Astrocyte (in vitro differentiated cells and primary cell): ENCODE measurements at regions not wholly inside any gene's neighbourhood (a gene's known extent, or its start where the extent isn't known, plus 50 kb on each side); places are given as distances from the start of the nearest gene placed in this dataset.
"Not testable (repeated sequence)": the region's sequence is repeated elsewhere in the genome, so short reads cannot be mapped to it uniquely, and the experiment has no call there.

Source experiments
- DNase-seq: peaks from one replicate; pipeline ENCODE4 v3.0.0-alpha.2; 2010; ENCODE audit warnings: low read depth
- FAIRE-seq: peaks from 2 replicates; lab custom pipeline; 2011; peaks lifted over from hg19 to GRCh38; lab: Jason Lieb, UNC
- H2AFZ ChIP-seq: 2 replicates; pipeline ENCODE4 v1.6.0; 2012; ENCODE audit warnings: low read depth, low read length, inconsistent platforms
- H3K27ac ChIP-seq: 2 replicates; pipeline ENCODE4 v1.5.1; 2011; ENCODE audit warnings: low read depth, low read length, inconsistent platforms
- H3K27me3 ChIP-seq: 2 replicates; pipeline ENCODE4 v1.6.0; 2011; ENCODE audit warnings: low read length, inconsistent platforms; ENCODE audit not compliant: insufficient read depth
- H3K36me3 ChIP-seq: 2 replicates; pipeline ENCODE4 v1.5.1; 2011; ENCODE audit warnings: low read length, inconsistent platforms; ENCODE audit not compliant: insufficient read depth
- H3K4me1 ChIP-seq: 2 replicates; pipeline ENCODE4 v1.5.1; 2011; ENCODE audit warnings: low read length, inconsistent platforms; ENCODE audit not compliant: insufficient read depth
- H3K4me2 ChIP-seq: 2 replicates; pipeline ENCODE4 v1.6.0; 2012; ENCODE audit warnings: low read length, inconsistent platforms
- H3K4me3 ChIP-seq: 2 replicates; pipeline ENCODE4 v1.5.1; 2011; ENCODE audit warnings: low read depth, mild to moderate bottlenecking, low read length, inconsistent platforms; ENCODE audit not compliant: insufficient read depth
- H3K79me2 ChIP-seq: 2 replicates; pipeline ENCODE4 v1.6.0; 2012; ENCODE audit warnings: mild to moderate bottlenecking, low read length, inconsistent platforms; ENCODE audit not compliant: insufficient read depth
- H3K9ac ChIP-seq: 2 replicates; pipeline ENCODE4 v1.6.0; 2012; ENCODE audit warnings: mild to moderate bottlenecking, low read length, inconsistent platforms
- H3K9me3 ChIP-seq: 2 replicates; pipeline ENCODE4 v1.5.1; 2012; ENCODE audit warnings: low read depth, mild to moderate bottlenecking, low read length, inconsistent platforms; ENCODE audit not compliant: insufficient read depth
- H4K20me1 ChIP-seq: 2 replicates; pipeline ENCODE4 v1.6.0; 2012; ENCODE audit warnings: low read length, inconsistent platforms; ENCODE audit not compliant: insufficient read depth
- H3K27ac Mint-ChIP-seq: one replicate; pipeline ENCODE4 v1.8.0; 2021; ENCODE audit warnings: mild to moderate bottlenecking, mixed read lengths; ENCODE audit not compliant: unreplicated experiment
- H3K27me3 Mint-ChIP-seq: one replicate; pipeline ENCODE4 v1.8.0; 2021; ENCODE audit warnings: low read depth, mixed read lengths; ENCODE audit not compliant: unreplicated experiment
- H3K36me3 Mint-ChIP-seq: one replicate; pipeline ENCODE4 v1.8.0; 2021; ENCODE audit warnings: low read depth, mixed read lengths; ENCODE audit not compliant: unreplicated experiment
- H3K4me1 Mint-ChIP-seq: one replicate; pipeline ENCODE4 v1.8.0; 2021; ENCODE audit warnings: low read depth, mixed read lengths; ENCODE audit not compliant: unreplicated experiment
- H3K4me3 Mint-ChIP-seq: one replicate; pipeline ENCODE4 v1.8.0; 2021; ENCODE audit warnings: mild to moderate bottlenecking, moderate library complexity, mixed read lengths; ENCODE audit not compliant: unreplicated experiment
- H3K9me3 Mint-ChIP-seq: one replicate; pipeline ENCODE4 v1.8.0; 2021; ENCODE audit warnings: mild to moderate bottlenecking, mixed read lengths; ENCODE audit not compliant: unreplicated experiment
- EZH2 ChIP-seq: IDR thresholded peaks from 2 replicates; pipeline ENCODE4 v1.6.1; 2012; ENCODE audit warnings: mild to moderate bottlenecking, low read length, inconsistent platforms; ENCODE audit not compliant: insufficient read depth
- TF ChIP-seq, protein P1 (sequence below): IDR thresholded peaks from 2 replicates; pipeline ENCODE4 v1.5.1; 2011; ENCODE audit warnings: low read depth, mild to moderate bottlenecking, inconsistent platforms, low read length, moderate library complexity; ENCODE audit not compliant: insufficient read depth

DNA sequence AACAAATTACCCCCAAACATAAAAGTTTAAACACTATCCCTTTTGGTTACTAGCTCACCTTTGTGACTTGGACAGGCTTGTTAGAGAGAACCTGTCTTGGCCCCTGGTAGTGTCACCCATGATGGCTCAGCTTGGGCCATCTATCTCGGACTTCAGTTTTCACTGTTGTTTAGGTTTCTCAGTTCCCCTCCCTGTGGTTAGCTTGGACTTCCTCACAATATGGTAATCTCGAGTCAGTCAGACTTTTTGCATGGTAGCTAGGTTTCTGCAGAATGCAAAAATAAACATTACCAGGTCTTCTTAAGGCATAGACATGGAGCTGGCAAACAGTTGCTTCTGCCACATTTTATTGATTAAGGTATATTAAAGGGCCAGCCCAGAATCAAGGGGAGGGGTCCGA lies 324.3 kb upstream of the RORB start:
- Histone ChIP-seq H4K20me1 (no peaks in the 10 kb centered on the region), H3K4me3 (no peak overlapping the region), H3K27ac (no peak overlapping the region), H3K4me2 (no peak overlapping the region), H2AFZ (no peak overlapping the region), H3K4me1 (no peaks in the 10 kb centered on the region), H3K9ac (no peak overlapping the region), H3K9me3 (no peaks in the 10 kb centered on the region), H3K27me3 (no peaks in the 10 kb centered on the region), H3K79me2 (no peaks in the 10 kb centered on the region), H3K36me3 (no peaks in the 10 kb centered on the region)
- no peak for TF ChIP-seq EZH2
- TF ChIP-seq, protein P1, sequence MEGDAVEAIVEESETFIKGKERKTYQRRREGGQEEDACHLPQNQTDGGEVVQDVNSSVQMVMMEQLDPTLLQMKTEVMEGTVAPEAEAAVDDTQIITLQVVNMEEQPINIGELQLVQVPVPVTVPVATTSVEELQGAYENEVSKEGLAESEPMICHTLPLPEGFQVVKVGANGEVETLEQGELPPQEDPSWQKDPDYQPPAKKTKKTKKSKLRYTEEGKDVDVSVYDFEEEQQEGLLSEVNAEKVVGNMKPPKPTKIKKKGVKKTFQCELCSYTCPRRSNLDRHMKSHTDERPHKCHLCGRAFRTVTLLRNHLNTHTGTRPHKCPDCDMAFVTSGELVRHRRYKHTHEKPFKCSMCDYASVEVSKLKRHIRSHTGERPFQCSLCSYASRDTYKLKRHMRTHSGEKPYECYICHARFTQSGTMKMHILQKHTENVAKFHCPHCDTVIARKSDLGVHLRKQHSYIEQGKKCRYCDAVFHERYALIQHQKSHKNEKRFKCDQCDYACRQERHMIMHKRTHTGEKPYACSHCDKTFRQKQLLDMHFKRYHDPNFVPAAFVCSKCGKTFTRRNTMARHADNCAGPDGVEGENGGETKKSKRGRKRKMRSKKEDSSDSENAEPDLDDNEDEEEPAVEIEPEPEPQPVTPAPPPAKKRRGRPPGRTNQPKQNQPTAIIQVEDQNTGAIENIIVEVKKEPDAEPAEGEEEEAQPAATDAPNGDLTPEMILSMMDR, result no peak
- H3K27me3 Mint-ChIP-seq, result no peaks in the 10 kb centered on the region
- H3K9me3 Mint-ChIP-seq, result no peaks in the 10 kb centered on the region
- H3K36me3 Mint-ChIP-seq, result no peaks in the 10 kb centered on the region
- no peak overlapping the region for H3K27ac Mint-ChIP-seq
- FAIRE-seq (no peak), DNase-seq (no peak)
- H3K4me3 Mint-ChIP-seq, result no peak overlapping the region
- no peaks in the 10 kb centered on the region for H3K4me1 Mint-ChIP-seq

DNA sequence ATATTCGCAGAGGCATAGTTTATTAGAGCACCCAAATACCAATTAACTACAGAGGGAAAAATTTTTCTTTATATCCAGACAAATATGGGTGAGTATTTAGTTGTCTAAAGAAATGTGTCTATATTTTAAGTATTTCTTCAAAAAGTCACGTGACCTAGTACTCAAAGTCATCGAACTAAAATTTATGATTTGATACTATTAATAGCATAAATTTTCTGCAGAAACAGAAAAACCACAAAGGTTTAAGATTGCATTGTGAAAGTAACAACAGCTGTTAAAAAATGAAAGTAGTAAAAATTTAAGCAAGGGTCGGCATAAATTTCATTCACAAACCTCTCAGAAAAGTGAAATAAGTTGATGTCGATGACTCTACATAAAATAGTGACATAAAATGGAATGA lies 323.9 kb upstream of the RORB start:
- no peak for FAIRE-seq
- Histone ChIP-seq H3K9ac (no peak overlapping the region), H3K79me2 (no peaks in the 10 kb centered on the region), H3K4me1 (no peaks in the 10 kb centered on the region), H3K4me2 (no peak overlapping the region), H3K27me3 (no peaks in the 10 kb centered on the region), H3K4me3 (no peak overlapping the region), H3K9me3 (no peaks in the 10 kb centered on the region), H2AFZ (no peak overlapping the region), H3K27ac (no peak overlapping the region), H4K20me1 (no peaks in the 10 kb centered on the region), H3K36me3 (no peaks in the 10 kb centered on the region)
- H3K9me3 Mint-ChIP-seq, result no peaks in the 10 kb centered on the region
- TF ChIP-seq, protein P1, result no peak
- TF ChIP-seq EZH2, result no peak
- H3K4me1 Mint-ChIP-seq, result no peaks in the 10 kb centered on the region
- no peaks in the 10 kb centered on the region for H3K36me3 Mint-ChIP-seq
- H3K27ac Mint-ChIP-seq, result no peak overlapping the region
- no peak overlapping the region for H3K4me3 Mint-ChIP-seq
- no peaks in the 10 kb centered on the region for H3K27me3 Mint-ChIP-seq
- no peak for DNase-seq

DNA sequence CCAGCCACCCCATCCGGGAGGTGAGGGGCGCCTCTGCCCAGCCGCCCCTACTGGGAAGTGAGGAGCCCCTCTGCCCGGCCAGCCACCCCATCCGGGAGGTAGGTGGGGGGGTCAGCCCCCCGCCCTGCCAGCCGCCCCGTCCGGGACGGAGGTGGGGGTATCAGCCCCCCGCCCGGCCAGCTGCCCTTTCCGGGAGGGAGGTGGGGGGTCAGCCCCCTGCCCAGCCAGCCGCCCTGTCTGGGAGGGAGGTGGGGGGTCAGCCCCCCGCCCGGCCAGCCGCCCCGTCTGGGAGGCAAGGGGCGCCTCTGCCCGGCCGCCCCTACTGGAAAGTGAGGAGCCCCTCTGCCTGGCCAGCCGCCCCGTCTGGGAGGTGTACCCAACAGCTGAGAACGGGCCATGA lies 299.4 kb upstream of the RORB start:
- H3K4me1 Mint-ChIP-seq, DNase-seq, H3K27me3 Mint-ChIP-seq, H2AFZ ChIP-seq, H3K4me3 Mint-ChIP-seq, H3K9ac ChIP-seq, H3K36me3 Mint-ChIP-seq, H3K27me3 ChIP-seq, H3K9me3 ChIP-seq, FAIRE-seq, H3K4me3 ChIP-seq, H3K27ac Mint-ChIP-seq, H3K4me2 ChIP-seq, H3K27ac ChIP-seq, H3K9me3 Mint-ChIP-seq, H3K4me1 ChIP-seq, H3K36me3 ChIP-seq, H3K79me2 ChIP-seq, H4K20me1 ChIP-seq: not testable (repeated sequence)
